Stimulated activated CD8-positive, alpha-beta memory T cell treated with anti-CD3 and anti-CD28 coated beads, Interleukin-7, amount 100 ng/mL, for 48 hours (primary cell): ENCODE measurements at regions not wholly inside any gene's neighbourhood (a gene's known extent, or its start where the extent isn't known, plus 50 kb on each side); places are given as distances from the start of the nearest gene placed in this dataset.
"Not testable (repeated sequence)": the region's sequence is repeated elsewhere in the genome, so short reads cannot be mapped to it uniquely, and the experiment has no call there.

Source experiments
- DNase-seq, 2 donors: peaks; one replicate each; pipeline ENCODE4 v3.0.0-alpha.2; 2020; ENCODE audit warnings: low read depth in 1 of 2; ENCODE audit errors: extremely low read depth in 1 of 2

DNA sequence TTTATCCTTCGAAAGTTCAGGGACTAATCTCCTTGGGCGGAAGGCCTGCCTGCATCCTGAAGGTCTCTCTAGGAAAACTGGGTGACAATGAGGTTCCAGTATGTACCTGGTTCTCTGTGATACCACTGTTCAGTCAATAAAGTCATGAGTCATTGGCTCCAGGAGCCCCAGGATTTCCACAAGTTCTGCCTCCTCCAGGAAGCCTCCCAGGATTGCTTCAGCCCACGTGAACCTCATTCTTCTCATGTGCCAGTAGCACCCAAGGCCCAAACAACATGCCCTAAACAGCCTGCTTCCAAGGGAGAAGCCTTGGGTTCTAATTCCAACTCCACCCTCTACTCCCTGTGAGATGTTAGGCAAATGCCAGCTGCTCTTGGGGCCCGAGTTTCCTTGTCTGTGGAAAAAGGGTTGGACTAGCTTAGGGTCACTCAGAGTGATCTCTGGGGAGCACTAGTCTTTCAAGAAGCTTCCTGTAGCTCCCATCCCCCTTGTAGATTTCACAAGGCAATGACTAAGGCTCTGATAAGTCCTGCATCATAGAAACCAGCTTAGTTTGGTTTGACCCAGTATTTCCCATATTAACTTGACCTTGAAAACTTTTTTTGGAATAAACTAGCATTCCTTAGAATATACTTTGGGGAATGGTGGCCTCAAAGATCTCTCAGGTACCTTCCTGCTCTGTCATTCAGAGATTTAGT is 118.3 kb upstream of the ATP2B2 start:
- DNase-seq = no peak

DNA sequence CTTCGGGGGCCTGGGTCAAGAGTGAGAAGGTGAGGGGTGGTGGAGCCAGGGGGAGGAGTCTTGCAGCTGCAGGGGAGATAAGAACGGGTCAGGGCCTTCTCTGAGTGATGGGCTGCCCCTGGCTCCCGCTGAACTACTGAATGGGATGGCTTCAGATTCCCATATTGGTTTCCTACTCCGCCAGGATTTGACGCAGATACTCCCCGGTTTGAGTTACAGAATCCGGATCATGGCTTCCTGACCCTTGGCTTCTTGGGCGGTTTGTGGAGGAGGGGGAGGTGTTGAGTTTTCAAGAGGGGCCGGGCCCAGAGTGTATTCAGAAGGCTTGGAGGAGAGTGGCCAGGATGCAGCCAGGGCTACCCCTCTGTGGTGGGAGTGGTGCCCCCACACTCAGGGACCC is 119.9 kb upstream of the ATP2B2 start:
- no peak for DNase-seq

DNA sequence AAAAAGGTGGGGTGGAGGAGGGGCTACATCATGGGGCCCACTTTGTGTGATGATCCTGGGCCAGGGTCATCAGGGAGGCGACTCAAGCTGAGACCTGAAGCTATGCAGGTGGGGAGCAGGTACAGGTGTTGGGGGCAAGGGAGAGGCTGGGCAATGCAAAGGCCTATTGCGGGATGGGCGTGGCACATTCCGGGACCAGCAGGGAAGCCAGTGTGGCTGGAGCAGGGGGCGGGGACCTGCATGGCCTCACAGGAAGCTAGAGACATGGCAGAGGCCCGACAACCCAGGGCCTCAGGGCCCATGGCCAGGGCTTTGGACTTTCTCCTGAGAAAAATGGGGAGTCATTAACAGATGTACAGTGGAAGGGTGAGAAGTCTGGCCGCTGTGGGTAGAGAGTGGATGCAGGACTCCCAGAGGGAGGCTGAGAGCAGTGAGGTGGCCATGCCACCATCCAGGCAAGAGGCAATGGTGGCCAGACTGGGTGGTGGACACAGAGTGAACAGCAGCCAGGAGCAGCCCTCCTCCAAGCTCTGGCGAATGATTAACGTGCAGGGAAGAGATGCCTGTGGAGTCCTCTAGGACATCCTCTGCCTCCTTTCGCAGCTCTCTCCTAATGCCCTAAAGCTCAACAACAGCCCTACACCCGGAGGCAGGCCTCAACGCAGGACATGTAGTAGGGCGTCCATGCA is 122.6 kb upstream of the ATP2B2 start:
- DNase-seq = no peak

DNA sequence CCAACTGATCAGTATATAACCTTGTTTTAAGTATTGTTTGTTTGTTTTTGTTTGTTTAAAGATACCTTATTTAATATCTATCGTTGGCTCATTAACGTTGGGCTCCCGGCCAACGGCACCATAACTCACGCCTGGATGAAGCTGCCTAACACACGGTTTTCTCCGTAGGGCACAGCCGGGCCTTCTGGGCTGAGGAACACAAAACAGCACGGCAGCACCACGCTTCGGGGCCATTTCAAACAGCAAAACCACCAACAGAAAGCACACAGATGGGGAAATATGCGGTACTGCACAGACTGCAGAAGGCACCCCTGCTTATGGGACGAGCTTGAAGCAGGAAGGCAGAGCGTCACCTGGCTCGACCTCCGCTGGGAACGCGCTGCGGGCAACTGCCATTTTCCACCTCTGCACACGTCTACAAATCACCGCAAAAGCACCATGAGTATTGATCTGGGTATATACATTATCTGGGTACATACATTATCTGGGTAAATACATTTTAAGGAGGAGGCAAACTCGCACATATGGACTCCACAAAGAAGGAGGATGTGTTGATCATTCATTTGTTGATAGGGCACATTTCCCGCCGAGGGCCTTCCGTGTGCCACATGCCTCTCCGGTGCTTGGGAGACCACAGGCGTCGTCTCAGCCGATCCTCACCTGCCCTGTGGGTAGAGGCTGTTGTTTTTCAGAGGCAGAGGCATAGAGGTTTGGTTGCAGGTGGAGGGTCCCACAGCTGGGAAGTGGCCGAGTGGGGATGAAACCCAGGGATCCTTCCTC is 123.7 kb upstream of the ATP2B2 start:
- DNase-seq = no peak

DNA sequence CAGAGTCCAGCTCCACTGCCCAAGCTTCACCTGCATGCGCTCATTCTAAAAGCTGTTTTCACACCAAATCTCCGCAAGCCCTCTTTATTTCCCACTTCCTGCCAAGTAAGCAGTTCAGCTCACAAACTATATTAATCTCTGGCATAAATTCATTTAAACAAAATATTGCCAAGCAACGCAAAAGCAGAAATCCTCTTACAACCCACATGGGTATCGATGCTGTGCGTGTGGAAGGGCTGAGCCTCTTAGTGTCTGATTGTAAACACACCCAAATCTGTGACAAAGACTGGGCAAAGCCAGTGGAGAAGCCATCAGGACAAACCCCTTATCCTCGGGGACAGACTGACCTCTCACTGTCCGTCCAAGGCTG is 124.3 kb upstream of the ATP2B2 start:
- no peak for DNase-seq

DNA sequence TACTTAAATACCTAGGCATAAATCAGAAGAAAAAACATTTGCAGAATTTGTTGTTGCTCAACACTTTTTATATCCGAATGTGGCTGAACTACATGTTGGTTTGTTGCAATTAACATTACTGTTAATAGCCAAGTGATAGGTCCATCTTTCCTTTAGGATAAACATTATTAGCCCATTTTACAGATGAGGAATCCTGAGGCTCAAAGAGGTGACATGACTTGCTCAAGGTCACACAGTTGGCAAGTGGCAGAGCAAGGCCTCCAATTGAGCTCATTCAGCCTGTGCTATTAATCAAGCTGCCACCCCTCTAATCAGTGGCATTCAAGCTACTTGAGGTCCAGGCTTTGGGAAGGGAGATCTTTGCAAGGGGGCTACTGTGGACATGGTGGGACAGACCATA is 125.8 kb upstream of the ATP2B2 start:
- no peak for DNase-seq

DNA sequence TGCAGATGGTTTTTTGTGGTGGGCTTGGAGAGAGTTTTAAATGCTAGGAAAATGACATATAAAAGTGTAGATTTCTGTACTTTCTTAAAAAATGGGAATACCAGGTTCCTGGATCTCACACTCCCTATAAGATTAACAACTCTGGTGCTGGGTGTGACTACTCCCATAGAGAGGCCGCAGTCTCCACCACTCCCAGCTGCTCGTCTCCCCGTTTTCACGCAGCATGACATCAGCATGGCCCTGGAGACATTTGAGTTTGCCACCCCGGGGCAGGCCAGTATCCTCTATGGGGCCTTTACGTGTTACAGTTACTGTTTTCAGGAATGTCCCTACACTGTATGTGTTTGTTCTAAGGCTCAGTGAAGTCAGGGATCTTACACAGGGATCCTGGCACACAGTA is 126.7 kb upstream of the ATP2B2 start:
- no peak for DNase-seq

DNA sequence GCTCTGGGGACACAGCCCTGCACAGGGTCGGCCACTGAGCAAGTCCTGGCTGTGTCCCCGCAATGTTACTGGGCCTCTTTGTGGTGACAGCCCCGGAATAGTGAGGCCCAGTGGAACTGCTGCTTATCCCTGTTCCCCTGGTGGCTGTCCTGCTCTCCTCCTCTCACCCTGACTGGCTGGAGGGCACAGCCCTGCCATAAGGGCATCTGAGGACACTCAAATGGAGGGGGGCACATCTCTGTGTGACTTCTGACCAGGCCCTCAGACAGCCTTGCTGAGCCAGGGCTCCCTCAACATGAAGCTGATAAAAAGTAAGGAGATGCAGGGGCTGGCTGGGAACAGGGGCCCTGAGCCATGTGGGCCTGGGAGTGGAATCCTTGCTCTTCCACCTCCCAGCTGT is 127.4 kb upstream of the ATP2B2 start:
- DNase-seq = no peak

DNA sequence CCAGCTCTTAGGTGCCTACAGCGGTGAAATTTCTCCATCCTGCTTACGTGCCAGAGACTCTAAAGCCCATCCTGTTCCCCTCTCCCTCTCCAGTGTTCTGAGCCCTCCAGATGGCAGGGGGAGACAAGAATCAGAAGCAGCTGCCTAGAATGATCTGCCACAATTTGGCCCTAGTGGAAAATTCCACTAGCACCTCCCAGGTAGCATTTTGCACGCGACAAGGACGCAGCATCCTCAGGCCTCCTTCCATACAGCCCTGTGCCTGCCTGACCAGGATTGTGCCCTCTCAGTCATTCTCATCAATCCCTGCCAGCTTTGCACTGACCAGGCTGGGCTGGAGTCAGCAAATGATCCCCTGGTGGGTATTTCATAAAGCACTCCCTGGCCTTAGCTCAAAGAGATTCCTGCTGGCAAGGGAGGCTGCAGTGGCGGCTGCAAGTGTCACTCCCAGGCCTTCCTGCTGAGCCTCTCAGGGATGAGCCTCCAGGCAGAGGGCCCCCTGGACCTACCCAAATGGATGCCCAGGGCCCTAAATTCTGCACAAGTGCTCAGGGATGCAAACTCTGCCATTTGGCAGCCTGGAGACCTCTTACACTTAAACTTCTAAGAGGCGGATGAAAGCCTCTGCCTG is 130.2 kb upstream of the ATP2B2 start:
- no peak for DNase-seq

DNA sequence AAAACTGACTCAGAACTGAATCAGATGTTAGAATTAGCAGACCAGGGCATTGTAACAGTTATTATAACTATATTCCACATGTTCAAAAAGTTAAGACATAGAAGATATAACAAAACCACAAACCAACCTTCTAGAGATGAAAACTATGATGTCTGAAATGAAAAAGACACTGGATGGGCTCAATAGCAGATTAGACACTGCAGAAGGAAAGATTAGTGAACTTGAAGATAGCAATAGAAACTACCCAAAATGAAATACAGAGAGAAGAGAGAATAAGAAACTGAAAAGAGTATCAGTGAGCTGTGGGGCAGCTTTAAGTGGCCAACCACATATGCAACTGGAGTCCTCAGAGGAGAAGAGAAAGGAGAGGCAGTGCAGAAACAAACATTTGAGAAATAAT is 132.0 kb upstream of the ATP2B2 start:
- DNase-seq = no peak

DNA sequence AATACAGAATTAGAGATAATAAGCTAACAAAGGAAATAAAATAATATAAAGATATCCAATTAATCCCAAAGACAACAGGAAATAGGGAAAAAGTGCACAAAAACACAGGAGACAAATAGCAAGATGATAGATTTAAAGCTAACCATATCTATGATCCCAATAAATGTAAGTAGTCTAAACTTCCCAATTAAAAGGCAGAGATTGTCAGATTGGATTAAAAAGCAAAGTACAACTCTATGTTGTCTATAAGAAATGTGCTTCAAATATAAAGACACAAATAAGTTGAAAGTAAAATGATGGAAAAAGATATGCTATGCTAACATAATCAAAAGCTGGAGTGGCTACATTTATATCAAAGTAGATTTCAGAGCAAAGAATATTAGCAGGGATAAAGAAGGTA is 133.1 kb upstream of the ATP2B2 start:
- DNase-seq = no peak

DNA sequence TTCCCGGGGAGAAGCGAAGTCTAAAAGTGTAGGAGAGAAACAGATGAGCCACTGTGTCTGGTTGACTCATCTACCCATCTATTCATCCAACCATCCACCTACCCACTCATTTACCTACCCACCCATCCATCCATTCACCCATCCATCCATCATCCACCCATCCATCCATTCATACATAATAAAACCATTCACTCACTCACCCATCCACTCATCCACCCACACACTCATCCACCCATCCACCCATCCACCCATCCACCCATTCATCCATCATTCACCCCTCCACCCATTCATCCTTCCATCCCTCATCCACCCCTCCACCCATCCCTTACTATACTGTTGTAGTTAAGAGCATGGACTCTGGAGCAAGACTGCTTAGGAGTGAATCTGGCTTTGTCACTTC is 136.4 kb upstream of the ATP2B2 start:
- DNase-seq = no peak

DNA sequence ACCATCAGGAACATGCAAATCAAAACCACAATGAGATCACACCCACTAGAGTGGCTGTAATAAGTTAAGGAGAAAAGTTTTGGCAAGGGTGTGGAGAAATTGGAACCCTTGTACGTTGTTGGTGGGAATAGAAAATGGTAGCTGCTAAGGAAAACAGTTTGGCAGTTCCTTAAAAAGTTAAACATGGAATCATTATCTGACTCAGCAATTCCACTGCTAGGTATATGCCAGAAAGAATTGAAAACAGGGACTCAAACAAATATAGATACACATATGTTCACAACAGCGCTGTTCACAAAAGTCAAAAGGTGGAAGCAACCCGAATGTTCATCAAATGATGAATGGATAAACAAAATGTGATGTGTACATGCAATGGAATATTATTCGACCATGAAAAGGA is 138.8 kb upstream of the ATP2B2 start:
- DNase-seq = no peak

DNA sequence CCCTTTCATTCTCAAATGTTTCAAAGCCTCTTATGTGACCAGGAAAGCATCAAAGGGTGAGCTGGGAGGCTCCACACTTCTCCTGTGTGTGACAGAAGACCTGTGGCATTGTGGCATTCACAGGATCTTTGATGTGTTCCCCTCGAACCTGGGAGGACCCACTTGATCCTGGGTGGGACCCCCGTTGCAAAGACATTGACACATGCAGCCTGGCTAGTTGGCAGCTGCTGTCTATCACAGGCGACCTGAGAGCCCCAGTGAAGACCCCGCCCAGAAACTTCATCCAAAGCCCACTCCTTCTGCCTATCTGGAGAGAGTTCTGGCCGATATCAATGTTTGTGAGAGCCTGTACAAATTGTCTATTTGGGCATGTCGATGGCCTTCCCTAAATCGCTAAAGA is 140.4 kb upstream of the ATP2B2 start:
- no peak for DNase-seq

DNA sequence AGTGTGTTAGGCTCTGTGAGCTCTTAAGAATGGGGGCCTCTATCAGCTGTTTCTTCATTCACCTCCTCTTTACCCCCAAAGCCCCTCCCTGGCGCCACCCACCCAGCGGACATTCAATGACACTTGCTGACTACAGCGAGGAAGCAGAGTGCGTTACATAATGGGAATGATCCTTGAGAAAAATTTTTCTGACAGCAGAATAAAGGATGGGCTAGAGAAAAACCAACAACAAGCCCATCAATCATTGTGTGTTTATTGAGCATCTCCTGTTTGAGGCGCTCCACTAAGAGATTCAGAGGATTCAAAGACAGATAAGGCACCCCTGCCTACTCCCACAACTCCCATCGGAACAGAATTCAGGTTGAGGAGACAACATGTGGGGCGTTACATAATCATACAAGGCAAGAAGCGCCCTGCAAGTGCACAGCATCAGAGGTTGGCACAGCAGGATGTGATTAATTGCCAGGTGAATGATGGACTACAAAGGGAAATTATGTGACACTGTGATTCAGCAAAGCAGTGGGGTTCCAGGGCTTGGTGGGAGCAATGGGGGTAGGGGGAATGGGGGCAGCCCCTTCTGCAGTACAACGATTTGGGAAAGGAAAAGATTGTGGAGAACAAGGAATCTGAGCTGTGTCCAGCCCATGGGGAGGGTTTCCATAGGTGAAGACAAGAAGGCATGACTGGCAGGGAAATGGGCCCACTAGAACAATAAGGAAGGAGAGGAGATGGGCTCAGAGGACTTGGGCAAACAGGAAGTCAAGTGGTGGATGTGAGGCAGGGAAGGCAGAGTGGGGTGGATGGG is 141.3 kb upstream of the ATP2B2 start:
- no peak for DNase-seq

DNA sequence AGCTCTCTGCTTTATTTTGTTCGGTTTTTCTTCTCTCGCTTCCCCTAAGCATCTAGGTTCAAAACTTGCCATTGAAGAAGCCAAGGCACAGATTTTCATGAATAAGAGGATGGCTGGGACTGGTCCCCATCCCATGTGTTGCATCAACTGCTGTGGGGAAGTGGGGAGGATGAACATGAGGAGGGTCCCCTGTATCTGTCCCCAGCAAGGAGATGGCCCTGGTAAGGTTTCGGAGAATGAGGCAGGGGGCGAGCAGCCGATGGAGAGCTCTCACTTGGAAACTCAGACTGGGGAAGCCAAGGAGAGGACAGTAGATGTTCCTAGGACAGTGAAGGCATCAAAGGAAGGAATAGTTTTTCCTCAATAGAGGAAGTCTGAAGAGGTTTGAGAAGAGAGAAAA is 142.0 kb upstream of the ATP2B2 start:
- DNase-seq = no peak

DNA sequence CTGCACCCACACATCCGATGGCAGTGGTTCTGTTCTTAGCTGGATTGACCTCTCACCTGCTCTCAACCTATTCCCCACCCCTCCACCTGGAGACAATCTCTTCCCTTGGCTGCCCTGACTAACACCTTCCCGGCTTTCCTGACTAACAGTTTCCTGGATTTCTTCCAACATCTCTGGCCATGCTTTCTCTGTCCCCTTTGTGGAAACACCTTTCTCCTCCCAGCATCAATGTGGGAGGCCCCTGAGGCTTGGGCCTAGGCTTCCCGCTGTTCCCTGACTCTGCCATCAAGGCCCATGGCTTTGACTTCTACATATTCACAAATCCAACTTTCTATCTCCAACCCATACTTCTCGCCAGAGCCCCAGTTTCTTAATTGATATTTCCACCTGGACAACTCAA is 142.8 kb upstream of the ATP2B2 start:
- no peak for DNase-seq

DNA sequence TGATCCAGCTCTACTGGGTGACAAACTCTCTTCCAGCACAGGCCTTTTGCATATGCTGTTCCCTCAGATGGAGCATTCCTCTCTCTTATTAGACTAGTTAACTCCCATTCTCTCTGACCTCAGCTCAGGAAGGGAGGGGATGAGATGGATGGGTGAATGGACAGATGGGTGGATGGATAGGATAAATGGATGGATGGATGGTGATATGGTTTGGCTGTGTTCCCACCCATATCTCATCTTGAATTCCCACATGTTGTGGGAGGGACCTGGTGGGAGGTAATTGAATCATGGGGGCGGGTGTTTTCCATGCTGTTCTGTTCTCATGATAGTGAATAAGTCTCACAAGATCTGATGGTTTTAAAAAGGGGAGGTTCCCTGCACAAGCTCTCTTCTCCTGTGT is 144.1 kb upstream of the ATP2B2 start:
- not testable (repeated sequence) for DNase-seq

DNA sequence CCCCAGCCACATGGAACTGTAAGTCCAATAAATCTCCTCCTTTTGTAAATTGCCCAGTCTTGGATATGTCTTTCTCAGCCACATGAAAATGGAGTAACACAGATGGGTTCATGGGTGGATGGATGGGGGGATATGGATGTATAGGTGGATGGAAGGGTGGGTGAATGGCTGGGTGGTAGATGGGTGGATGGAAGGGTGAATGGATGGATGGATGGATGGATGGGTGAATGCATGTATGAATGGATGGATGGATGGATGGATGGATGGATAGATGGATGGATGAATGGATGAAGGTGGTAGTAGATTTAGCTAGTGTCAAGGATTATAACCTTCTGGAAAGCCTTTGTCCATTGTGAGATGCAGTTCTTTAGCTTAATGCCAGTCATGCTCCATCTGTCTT is 146.1 kb upstream of the ATP2B2 start:
- no peak for DNase-seq

DNA sequence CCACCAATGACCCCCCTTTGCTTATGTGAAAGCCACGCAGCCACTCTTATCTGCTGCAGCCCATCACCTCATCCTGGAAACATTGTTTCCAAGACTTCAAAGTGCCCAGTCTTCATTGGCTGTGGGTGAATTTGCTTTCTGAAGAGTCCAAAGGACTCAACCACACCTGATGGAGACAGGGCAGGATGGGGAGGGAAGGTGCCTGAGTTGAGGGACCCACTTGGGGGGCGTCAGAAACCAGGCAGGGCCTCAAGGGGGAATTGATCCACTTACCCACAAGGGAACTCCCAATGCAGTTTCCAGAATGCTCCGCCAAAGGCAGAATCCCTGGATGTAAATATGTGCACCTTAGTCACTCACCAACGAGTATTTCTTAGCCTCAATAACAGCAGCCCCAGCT is 147.9 kb upstream of the ATP2B2 start:
- no peak for DNase-seq
